ENCODE measurements at regions not wholly inside any gene's neighbourhood (a gene's known extent, or its start where the extent isn't known, plus 50 kb on each side); places are given as distances from the start of the nearest gene placed in this dataset.
"Not testable (repeated sequence)": the region's sequence is repeated elsewhere in the genome, so short reads cannot be mapped to it uniquely, and the experiment has no call there.

DNA sequence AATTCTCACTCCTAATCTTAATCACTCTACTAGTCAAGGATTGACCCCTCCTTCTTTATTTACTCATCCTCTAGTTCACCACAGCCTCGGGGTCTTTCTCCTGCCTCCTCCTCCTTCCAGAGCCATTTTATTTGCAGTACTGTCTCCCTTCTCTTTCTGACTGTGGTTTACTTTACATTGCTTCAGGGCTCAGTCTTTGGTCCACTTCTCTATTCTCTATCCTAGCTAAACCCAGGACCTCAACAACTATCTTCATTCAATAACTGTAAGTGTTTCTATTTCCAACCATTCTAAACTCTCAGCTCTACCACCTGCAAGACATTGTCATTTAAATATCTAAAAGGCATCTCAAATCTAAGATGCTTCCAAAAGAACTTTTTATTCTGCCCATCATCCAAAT is 493.8 kb downstream of the TTLL7 start:
- no peak for DNase-seq

DNA sequence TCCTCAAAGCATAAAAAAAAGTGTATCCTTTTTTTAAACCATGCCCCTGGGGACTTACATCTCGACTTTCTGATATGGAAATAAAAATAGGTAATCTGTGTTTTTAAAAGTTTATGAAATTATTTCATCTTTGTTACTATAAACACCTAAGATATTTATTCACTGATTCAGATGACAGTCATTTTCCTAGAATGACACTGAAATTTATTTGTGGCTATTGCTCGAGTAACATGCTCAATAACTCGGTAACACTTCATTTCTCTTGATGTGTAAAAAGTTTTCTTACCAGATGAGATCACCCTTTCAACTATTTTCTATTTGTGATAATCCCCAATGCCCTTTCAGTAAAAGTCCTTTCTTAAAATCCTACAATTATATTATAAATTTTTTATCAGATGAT is 495.8 kb downstream of the TTLL7 start:
- DNase-seq: no peak

DNA sequence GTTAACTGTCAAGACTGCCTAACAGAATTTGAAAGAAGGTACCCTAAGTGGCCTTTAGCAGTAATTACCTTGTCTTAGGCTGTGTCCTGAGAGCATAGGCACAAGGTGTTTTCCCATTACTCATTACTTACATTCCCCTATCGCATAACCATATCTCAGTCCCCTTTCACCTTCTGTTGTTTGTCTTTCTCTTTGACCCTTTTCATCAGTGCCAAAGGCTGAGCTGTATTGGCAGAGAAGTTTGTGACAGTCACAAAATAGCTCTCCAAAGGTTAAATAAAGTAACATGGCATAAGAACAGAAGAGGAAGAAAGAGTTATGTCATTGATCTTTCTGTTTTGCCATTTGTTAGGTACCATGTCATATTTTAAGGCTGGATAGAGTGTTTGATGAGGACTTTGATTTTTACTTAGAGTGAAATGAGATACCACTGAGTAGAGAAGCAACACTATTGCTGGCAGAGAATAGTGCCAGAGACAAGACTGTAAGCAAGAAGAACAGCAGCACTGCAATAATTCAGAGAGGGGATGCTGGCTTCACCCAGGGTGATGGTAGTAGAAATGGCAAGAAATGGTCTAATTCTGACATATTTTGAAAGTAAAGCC is 497.8 kb downstream of the TTLL7 start:
- no peak for DNase-seq

DNA sequence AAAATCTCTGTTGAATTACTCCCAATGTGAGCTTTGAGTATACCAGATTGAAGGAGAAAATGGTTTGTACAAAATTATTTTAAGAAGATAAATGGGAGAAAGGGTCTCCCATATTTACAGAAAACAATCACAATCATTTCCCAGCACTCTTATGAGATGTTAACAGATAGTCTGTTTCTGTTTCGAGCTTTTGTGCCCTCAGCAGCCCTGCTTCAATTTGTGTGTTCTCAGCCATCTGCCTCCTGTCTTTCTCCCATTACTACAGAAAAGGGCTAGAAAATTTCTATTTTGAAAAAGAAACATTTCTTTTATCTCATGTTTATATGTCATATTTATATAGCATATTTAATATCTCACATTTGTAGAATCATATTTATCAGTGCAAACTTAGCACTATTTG is 498.4 kb downstream of the TTLL7 start:
- no peak for DNase-seq

DNA sequence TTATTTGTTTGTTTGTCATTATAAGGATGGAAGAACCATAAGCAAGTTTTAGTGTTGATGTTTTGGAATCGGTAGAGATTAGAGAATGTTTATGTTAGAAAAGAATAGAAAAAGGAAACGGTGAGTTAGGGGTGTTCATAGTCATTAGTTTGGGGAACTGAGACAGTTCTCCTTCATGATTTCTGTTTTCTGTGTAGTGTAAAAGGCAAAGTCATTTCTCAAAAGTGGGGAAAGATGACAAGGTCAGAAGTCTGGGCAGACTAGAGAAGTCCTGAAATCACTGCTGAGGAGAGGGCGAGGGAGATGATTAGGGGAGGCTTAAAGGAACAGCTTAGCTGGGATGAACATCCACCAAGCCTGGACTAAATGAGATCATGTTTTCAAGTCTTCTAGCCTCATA is 498.9 kb downstream of the TTLL7 start:
- no peak for DNase-seq

DNA sequence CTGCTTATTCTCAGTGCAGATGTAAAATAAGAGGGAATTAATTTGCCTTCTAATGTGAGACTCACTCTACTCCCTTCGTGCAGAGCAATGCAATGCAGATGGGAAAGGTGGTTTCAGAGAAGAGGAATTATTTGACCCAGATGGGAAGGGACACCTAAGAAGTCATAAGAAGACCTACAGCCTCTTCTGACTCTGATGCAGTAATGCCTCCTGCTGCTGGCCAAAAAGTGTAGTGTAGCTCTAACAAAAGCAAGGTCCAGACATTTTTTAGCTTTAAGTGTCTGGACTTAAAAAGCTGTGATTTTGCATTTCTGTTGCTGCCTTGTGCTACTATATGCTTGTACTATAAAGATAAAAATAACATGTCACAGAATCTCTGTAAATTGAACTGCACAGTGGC is 501.4 kb downstream of the TTLL7 start:
- DNase-seq: no peak

DNA sequence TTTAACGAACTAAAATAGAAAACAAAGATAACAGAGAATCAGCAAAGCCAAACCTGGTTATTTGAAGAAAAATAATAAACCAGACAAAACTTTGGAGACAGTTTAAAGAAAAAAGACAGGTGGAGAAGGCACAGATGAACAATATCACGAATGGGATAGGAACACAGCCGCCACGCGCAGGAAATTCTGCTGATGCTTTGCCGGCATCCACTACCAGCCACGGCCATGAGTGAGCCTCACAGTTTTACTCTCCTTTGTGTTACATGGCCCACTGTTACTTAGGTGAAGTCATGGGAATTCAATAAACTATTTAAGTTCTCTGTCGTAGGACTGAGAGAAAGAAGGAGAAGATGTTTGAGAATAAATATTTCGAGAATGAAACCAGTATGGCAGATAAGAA is 503.4 kb downstream of the TTLL7 start:
- no peak for DNase-seq

DNA sequence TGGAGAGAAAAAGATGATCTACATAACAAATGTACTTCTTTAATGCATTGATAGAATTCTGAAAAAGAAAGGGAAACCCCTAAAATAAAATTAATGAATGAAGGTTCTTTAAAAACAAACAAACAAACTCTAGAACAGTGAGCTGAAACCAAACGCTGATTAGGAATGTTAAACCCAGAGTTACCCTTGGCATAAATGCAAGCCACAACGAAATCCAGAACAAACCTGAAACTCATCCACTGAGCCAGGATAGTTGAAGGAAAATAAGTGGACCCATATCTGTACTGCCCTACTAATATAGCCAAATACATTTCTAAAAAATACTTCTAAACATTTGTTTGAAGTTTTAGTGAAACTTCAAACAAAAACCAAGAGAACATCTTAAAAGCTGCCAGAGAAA is 505.3 kb downstream of the TTLL7 start:
- no peak for DNase-seq

DNA sequence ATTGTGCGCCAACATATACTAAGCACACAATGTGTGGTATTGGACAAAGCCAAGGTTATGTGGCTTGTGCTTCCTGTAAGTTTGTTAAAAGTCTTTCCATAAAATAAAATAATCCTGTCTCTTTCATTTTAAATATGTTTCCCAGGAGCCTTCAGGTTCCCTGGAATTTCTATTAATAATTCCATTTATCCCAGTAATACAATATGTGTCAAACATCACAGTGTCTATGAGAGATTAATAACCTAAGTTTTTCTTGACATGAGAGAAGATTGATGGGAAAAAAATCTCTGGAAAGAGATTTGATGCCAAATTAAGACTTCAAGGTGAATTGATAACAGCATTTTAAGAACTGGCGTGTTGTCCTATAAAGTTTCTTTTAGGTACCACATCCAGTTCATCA is 507.0 kb downstream of the TTLL7 start:
- DNase-seq: no peak

DNA sequence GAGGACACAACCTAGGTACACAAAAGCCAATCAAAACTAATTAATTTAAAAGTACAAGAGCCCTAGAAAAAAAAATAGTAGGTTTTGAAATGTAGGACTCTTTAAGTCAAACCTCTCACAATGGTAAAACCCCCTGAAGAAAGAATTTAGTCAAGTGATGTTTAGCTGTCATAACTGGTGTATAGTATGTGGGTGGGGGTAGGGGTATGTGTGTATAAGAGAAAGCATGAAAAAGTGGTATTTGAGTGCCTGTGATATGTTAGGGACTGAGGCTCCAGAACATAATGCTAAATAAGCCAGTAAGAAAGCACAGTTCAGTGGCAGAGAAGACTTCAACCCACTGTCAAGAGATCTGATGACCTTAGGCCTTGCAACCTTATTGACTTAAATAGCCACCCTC is 507.9 kb downstream of the TTLL7 start:
- DNase-seq: no peak

DNA sequence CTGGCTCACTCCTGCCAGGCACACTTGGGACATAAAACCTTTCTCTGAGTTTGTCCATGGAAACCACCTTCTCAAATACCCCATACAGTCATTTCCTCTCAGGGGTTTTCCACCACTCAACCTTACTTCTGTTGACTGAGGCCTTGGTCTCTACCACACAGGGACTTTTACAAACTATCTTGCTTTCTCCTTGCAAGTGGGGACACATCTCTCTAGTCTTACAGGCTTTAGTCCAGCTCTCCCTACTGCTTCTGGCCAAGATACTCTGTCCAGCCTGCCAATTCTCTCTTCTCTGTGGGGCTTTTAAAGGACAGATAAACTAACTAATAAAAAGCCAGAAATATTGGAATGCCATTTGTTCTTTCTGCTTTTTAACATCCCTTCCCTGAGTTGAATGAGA is 510.8 kb downstream of the TTLL7 start:
- not testable (repeated sequence) for DNase-seq

DNA sequence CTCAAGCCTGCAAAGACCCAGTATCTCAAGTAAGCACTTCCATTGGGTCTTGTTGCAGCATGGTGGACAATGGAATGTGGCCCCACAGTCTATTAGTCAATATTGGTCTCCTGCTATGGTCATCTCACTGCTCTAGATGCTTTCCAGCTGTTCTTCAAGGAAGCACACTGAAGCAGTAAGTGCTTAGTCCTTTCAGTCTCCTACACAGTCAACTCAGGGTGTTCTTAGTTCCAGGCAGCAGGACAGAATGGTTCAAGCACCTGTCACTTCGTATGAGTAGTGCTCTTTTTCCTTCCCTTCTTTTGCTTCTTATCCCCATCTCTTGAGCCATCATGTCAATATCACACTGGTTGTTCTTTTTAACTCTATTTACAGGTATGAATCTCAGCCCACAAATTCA is 511.5 kb downstream of the TTLL7 start:
- not testable (repeated sequence) for DNase-seq

DNA sequence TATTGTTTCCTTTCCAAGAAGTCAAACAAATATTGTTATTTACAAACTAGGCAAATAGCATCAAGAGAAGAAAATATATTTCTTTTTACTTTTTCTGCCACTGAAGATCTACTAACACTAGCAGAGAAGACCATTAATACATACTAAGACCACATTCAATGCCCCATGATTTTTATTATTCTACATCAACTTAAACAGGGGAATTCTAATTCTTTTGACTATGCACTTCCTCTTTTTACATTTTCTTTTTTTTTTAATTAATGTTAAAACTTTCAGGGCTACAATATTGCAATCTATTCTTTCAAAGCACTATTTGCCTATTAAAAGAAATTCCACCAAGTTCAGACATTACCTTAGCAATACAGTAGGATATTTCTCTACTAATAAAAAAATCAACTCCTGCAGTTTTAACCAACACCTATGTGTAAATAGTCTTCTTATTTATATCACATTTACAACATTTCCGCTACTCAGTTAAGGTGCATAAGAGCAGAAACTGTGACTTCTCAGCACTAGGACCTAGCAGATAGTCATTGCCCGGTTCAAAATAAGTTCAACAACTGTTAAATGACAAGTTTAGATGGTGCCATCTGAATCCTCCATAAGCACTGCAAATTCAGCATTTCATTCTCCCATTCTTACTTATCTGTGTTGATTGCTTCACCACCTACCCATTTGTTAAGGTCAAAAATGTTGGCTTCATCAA is 513.5 kb downstream of the TTLL7 start:
- DNase-seq: not testable (repeated sequence)

DNA sequence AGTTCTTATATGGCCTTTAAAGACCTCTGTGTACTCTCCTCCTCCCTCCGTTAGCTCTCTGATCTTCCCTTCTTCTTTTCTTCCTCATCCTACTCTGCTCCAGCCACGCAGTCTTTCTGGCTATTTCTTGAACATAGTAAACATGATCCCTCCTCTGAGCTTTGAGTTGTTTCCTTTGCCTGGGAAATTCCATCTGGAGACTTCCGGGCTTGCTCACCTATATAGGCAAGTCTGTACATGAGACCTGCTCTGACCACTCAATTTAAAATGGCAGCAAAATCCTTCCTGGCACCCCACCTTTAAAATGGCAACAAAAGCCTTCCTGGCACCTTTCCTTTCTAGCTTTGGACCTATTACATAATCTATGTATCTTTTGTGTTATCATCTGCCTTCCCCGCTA is 517.6 kb downstream of the TTLL7 start:
- not testable (repeated sequence) for DNase-seq

DNA sequence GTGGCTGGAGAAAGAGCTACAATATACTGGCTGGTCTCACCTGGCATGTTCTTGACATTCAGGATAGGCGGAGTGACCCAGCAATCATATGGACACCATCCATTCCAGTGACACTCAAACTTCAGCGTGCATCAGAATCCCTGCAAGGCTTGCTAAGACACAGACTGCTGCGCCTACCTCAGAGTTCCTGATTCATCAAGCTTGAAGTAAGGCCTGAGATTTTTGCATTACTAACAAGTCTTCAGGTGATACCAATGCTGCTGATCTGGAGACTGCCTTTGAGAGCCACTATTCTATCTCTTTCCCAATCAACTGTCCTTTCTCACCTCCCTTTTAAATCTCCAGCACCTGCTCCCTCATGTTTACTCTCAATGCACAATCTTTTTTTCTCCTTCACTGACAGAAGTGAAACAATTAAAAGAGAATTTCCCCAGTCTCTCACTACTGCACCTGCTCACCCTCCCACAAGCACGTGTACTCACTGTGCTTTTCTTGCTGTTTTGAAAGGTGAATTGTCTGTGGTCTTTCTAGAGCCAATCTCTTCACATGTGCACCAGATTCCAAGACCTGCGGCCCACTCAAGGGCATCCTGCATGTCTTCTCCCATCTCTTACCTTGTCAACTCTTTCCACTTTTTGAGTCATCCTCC is 519.2 kb downstream of the TTLL7 start:
- DNase-seq: not testable (repeated sequence)

DNA sequence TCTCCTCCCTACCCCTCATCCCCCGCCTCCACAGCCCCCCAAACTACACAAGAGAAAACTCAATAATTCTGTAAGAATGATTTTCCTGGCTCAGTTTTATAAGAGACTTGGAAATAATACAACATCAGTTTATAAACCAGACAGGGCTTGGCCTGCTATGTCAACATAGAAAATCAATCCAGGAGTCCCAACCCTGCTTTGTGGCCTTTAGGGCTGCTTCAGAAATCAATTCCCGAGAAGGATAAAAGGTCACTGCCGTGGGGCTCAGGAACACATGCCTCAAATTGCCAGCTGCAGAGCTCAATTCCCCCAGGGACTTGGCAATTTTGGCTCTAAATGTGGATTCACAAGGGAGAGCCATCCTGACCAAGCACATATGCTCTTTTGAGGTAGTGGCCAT is 520.8 kb downstream of the TTLL7 start:
- DNase-seq: not testable (repeated sequence)

DNA sequence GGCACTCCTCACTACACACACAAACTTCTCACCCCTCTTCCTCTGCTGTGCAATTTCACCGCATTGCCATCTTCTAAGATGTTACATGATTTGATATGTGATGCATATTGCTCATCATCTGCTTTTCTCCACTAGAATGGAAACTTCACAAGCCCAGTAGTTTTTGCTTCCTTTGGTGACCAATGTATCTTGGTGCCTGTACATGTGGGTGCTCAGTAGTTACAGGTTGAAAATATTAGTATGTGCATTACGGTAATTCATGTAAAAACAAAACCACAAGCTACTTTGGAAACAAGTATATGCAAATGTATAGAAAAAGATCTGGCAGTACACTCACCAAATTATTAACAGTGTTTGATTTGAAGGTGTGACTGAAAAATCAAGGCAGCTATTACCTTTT is 522.4 kb downstream of the TTLL7 start:
- not testable (repeated sequence) for DNase-seq

DNA sequence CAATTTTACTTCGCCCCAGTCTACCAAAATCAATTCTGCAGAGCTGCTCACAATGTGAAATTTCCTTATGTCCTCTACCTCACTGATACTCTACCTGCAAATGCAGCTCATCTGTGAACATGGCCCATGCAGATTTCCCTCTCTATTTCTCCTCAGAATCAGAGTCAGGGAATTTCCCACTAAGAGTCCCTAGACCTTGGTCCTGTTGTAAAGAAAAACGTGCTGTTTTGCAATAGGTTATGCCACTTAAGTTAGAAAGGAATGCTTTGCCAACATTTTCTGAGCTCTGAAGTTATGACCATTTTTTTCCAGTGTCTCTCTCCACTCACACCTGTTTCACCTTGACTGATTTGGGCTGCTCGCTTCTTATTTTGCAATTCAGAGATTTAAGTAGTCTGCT is 524.0 kb downstream of the TTLL7 start:
- DNase-seq: not testable (repeated sequence)

DNA sequence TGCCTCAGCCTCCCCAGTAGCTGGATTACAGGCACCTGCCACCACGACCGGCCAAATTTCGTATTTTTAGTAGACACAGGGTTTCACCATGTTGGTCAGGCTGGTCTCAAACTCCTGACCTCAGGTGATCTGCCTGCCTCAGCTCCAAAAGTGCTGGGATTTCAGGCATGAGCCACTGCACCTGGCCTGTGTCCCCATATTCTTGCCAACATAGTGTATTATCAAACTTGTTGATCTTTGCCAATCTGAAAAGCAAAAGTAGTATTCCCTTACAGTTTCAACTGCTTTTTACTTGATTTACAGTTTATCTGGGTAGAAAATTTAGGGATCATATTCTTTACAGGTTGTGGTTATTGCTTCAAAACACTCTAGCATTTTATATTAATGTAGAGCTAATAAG is 524.9 kb downstream of the TTLL7 start:
- not testable (repeated sequence) for DNase-seq

DNA sequence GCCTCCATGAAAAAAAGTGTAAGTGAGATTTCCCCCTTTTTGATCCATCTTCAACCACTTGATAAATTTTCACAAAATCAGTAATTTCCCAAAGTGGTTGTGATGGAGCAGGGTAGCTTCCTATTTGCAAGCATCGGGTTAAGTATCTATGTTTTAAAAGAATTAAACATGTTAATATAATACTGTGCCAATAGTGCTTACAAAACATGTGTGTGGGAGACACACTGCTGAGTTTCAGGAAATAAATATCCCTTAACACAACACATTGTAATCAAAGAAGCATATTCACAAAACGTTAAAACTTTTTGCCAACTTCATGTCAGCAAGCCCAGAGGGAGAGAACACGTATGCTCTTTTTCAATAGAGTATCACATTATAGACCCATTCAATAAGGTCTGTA is 526.9 kb downstream of the TTLL7 start:
- DNase-seq: not testable (repeated sequence)

DNA sequence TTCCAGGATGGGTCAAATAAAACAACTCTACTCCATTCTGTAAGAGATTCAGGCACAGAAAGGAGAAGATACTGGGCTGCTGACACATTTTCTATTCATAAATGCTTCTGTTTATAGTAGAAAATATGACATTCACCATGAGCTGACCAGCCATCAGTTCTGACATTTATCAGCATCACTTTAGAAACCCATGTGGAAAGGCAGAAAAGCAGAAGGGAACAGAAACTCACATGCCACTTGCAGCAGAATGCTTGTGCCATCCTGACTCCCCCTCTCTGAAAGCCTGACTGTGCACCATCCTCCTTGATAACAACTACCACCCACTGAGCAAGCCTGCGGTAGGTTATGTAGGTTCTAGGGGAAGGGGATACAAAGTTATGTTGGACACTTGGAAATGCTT is 527.7 kb downstream of the TTLL7 start:
- not testable (repeated sequence) for DNase-seq

DNA sequence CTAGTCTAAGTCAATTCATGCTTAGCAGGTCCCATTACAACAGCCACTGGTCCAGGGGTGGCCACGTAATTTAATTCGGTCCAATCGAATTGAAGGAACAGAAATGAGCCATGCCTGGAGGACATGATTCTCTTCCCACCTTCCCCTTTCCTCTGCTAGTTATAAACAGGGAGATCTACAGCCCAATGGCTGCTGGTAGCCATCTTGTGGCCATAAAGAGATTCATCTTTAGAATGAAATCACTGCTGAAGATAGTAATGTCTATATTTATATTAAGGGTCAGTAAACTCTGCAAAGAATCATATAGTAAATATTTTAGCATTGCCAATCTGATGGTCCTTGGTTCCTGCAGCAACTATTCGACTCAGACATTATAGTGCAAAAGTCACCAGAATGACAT is 530.6 kb downstream of the TTLL7 start:
- DNase-seq: not testable (repeated sequence)

DNA sequence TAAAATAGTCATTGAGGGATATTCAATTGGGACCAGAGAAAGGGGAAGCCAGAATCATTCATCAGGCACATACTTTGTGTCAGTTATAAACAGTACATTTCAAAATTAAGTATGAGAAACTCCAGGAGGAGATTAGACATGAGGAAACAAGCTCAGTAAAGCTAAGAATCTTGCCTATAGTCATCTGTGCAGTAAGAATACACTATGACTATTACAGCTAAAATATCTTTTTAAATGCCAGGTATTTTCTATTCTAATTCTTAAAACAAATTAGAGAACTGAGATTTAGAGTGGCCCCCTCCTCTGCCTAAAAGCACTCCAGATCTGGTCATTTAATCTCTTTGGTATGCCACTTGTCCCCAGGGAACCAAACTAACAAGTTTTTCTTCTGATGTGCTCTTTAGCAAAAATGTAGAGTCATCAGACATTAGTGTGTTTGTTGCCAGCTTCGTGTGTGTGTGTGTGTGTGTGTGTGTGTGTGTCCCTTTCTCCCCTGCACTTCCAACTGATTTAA is 541.1 kb downstream of the TTLL7 start:
- not testable (repeated sequence) for DNase-seq

DNA sequence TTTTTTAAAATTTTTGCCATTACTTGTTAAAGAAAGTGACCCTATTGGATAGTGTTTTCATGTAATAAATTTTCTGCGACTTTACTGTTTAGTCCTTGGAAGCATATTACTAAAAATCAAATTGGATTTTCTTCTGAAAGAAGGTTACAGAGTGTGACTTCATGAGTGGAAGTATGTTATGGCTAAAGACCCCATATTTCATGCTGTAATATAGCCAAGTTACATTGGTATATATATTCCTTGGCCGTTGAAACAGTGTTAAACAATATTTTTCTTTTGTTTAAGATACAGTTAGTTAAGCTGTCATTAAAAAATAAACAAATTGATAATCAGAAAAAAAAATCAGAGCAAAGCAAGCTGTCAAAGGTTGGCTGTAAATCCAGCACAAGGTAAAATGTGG is 541.7 kb downstream of the TTLL7 start:
- DNase-seq: not testable (repeated sequence)

All from SW 1271 (cell line).